GM12878 (cell line): ENCODE measurements at regions not wholly inside any gene's neighbourhood (a gene's known extent, or its start where the extent isn't known, plus 50 kb on each side); places are given as distances from the start of the nearest gene placed in this dataset.
A peak's percentile ranks its signal among the peaks of the same experiment; 100 is the strongest.

ENCODE experiments used
- ATF7 ChIP-seq: fragments of 450-650 bp; IDR thresholded peaks from 2 replicates; pipeline ENCODE4 v1.6.1; 2016; ENCODE audit warnings: low read depth, mild to moderate bottlenecking
- CHD1 ChIP-seq: IDR thresholded peaks from 2 replicates; pipeline ENCODE4 v1.6.1; 2012; ENCODE audit warnings: low read depth, low read length, improper control_type of control experiment
- ETV6 ChIP-seq, 2 experiments: fragments of 450-650 bp in 1 of 2; IDR thresholded peaks in 1 of 2; conservative IDR thresholded peaks in 1 of 2; 2 replicates each; pipeline ENCODE4 v1.6.1; 2014; ENCODE audit warnings: antibody characterized with exemption in 1 of 2, borderline replicate concordance in 1 of 2, low read depth in 1 of 2, mild to moderate bottlenecking in 1 of 2, moderate library complexity in 1 of 2
- HDGF ChIP-seq: fragments of 450-650 bp; IDR thresholded peaks from 2 replicates; pipeline ENCODE4 v1.6.1; 2016; ENCODE audit warnings: antibody characterized with exemption
- IKZF2 ChIP-seq, 2 experiments: fragments of 450-650 bp; IDR thresholded peaks; 2 replicates each; pipeline ENCODE4 v1.6.1; 2017; ENCODE audit warnings: mild to moderate bottlenecking in 2 of 2, moderate library complexity in 2 of 2
- KLF5 ChIP-seq: fragments of 450-650 bp; IDR thresholded peaks from 2 replicates; pipeline ENCODE4 v1.6.1; 2014; ENCODE audit warnings: mild to moderate bottlenecking; ENCODE audit not compliant: partially characterized antibody
- MTA2 ChIP-seq: fragments of 450-650 bp; IDR thresholded peaks from 2 replicates; pipeline ENCODE4 v1.6.1; 2016; ENCODE audit warnings: low read depth, mild to moderate bottlenecking, moderate library complexity
- MTA3 ChIP-seq: IDR thresholded peaks from 2 replicates; pipeline ENCODE4 v1.6.1; 2012; ENCODE audit warnings: low read length, inconsistent platforms, borderline replicate concordance
- NFYB ChIP-seq: IDR thresholded peaks from 2 replicates; pipeline ENCODE4 v1.6.1; 2011; ENCODE audit warnings: low read depth, mild to moderate bottlenecking, low read length, improper control_type of control experiment, moderate library complexity; ENCODE audit not compliant: insufficient read depth
- NR2C1 ChIP-seq: fragments of 450-650 bp; IDR thresholded peaks from 2 replicates; pipeline ENCODE4 v1.6.1; 2017; ENCODE audit warnings: antibody characterized with exemption, mild to moderate bottlenecking, moderate library complexity
- SMAD1 ChIP-seq: fragments of 450-650 bp; IDR thresholded peaks from 2 replicates; pipeline ENCODE4 v1.6.1; 2018; ENCODE audit warnings: mild to moderate bottlenecking, low read depth; ENCODE audit not compliant: partially characterized antibody
- SMARCA5 ChIP-seq: fragments of 450-650 bp; IDR thresholded peaks from 2 replicates; pipeline ENCODE4 v1.6.1; 2017; ENCODE audit warnings: mild to moderate bottlenecking
- SP1 ChIP-seq: IDR thresholded peaks from one replicate; pipeline ENCODE4 v1.6.1; 2011; ENCODE audit warnings: low read depth, low read length
- TAF1 ChIP-seq: IDR thresholded peaks from 2 replicates; pipeline ENCODE4 v1.6.1; 2011; ENCODE audit warnings: mild to moderate bottlenecking, low read depth, low read length, borderline replicate concordance
- ZNF217 ChIP-seq: fragments of 450-650 bp; IDR thresholded peaks from 2 replicates; pipeline ENCODE4 v1.6.1; 2017; ENCODE audit warnings: antibody characterized with exemption, mild to moderate bottlenecking
- ZNF384 ChIP-seq: IDR thresholded peaks from 2 replicates; pipeline ENCODE4 v1.6.1; 2012; ENCODE audit warnings: low read depth, mild to moderate bottlenecking, low read length, improper control_type of control experiment, borderline replicate concordance
- ZZZ3 ChIP-seq: IDR thresholded peaks from 2 replicates; pipeline ENCODE4 v1.6.1; 2011; ENCODE audit warnings: low read depth; ENCODE audit not compliant: control insufficient read depth, insufficient read length

GRCh38 chr2:64931246-64932115 lies 57.7 kb upstream of the SLC1A4 start (continued):
- TF ChIP-seq MTA2 (no peak), SMAD1 (no peak), TAF1 (no peak), ATF7 (peak; percentile 9; the same call in 1 of the 2 replicates), ETV6 (conservative IDR thresholded peaks at IDR 0.05 in 1 of 2, IDR thresholded peaks at IDR 0.05 in 1 of 2; ENCODE audit: borderline replicate concordance in 1 of 2, low read depth in 1 of 2) (no peak), CHD1 (peak; percentile 60; the same call in 1 of the 2 replicates), SMARCA5 (no peak), ZNF384 (no peak), MTA3 (no peak), ZNF217 (no peak), NR2C1 (no peak), KLF5 (no peak), NFYB (no peak), IKZF2 (IDR thresholded peaks at IDR 0.05) (0 out of 4 replicates have a peak, but pooled peaks of 1 of the 2 experiments have one; percentile 12), SP1 (no peak), HDGF (peak; percentile 42; the same call in 1 of the 2 replicates), ZZZ3 (no peak)
